CD4-positive, CD25-positive, alpha-beta regulatory T cell (primary cell): ENCODE measurements at regions not wholly inside any gene's neighbourhood (a gene's known extent, or its start where the extent isn't known, plus 50 kb on each side); places are given as distances from the start of the nearest gene placed in this dataset.
A peak's percentile ranks its signal among the peaks of the same experiment; 100 is the strongest.

Source experiments
- ATAC-seq, 2 donors: fragments of 150-1000 bp; cut with Tn5 transposase; one replicate each; pipeline ENCODE4 v1.10.0; 2021; ENCODE audit warnings: low read depth in 2 of 2, moderate number of reproducible peaks in 2 of 2, moderate library complexity in 1 of 2
- DNase-seq, 3 donors: peaks; one replicate each; pipeline versions ENCODE4 v3.0.0 to v3.0.0-alpha.2; 2012 to 2022; ENCODE audit warnings: mixed read lengths in 1 of 3
- H3K27ac ChIP-seq: one replicate; pipeline ENCODE4 v1.7.0; 2013; ENCODE audit warnings: mild to moderate bottlenecking, low read length; ENCODE audit not compliant: insufficient read depth, poor library complexity, severe bottlenecking
- H3K27me3 ChIP-seq: one replicate; pipeline ENCODE4 v1.7.0; 2013; ENCODE audit warnings: low read length; ENCODE audit not compliant: control insufficient read depth, insufficient read depth
- H3K36me3 ChIP-seq: one replicate; pipeline ENCODE4 v1.7.0; 2013; ENCODE audit warnings: mild to moderate bottlenecking, low read length, moderate library complexity; ENCODE audit not compliant: control insufficient read depth, insufficient read depth
- H3K4me1 ChIP-seq: 2 replicates; pipeline ENCODE4 v1.7.0; 2013; ENCODE audit warnings: mild to moderate bottlenecking, low read length; ENCODE audit not compliant: insufficient read depth, control insufficient read depth, poor library complexity, severe bottlenecking
- H3K4me3 ChIP-seq: one replicate; pipeline ENCODE4 v1.7.0; 2013; ENCODE audit warnings: low read depth, mild to moderate bottlenecking, low read length, moderate library complexity
- H3K9me3 ChIP-seq, 2 experiments: 1 replicate in 1 of 2; 2 replicates in 1 of 2; pipeline ENCODE4 v1.7.0; 2013; ENCODE audit warnings: low read length in 2 of 2, mild to moderate bottlenecking in 1 of 2, moderate library complexity in 1 of 2; ENCODE audit not compliant: control insufficient read depth in 2 of 2
- H3K27ac Mint-ChIP-seq, 3 donors: one replicate each; pipeline ENCODE4 v1.8.0; 2020 to 2022; ENCODE audit warnings: mild to moderate bottlenecking in 3 of 3, mixed read lengths in 3 of 3, moderate library complexity in 2 of 3
- H3K27me3 Mint-ChIP-seq: one replicate; pipeline ENCODE4 v1.8.0; 2022; ENCODE audit warnings: mild to moderate bottlenecking, mixed read lengths
- H3K36me3 Mint-ChIP-seq: one replicate; pipeline ENCODE4 v1.8.0; 2020; ENCODE audit warnings: mixed read lengths
- H3K4me1 Mint-ChIP-seq, 4 donors: one replicate each; pipeline ENCODE4 v1.8.0; 2020 to 2022; ENCODE audit warnings: mixed read lengths in 4 of 4, mild to moderate bottlenecking in 1 of 4
- H3K4me3 Mint-ChIP-seq, 4 donors: one replicate each; pipeline ENCODE4 v1.8.0; 2020 to 2022; ENCODE audit warnings: mild to moderate bottlenecking in 4 of 4, mixed read lengths in 4 of 4, moderate library complexity in 3 of 4
- H3K9me3 Mint-ChIP-seq, 7 donors: one replicate each; pipeline ENCODE4 v1.8.0; 2020 to 2022; ENCODE audit warnings: mixed read lengths in 7 of 7, mild to moderate bottlenecking in 3 of 7, moderate library complexity in 2 of 7

DNA sequence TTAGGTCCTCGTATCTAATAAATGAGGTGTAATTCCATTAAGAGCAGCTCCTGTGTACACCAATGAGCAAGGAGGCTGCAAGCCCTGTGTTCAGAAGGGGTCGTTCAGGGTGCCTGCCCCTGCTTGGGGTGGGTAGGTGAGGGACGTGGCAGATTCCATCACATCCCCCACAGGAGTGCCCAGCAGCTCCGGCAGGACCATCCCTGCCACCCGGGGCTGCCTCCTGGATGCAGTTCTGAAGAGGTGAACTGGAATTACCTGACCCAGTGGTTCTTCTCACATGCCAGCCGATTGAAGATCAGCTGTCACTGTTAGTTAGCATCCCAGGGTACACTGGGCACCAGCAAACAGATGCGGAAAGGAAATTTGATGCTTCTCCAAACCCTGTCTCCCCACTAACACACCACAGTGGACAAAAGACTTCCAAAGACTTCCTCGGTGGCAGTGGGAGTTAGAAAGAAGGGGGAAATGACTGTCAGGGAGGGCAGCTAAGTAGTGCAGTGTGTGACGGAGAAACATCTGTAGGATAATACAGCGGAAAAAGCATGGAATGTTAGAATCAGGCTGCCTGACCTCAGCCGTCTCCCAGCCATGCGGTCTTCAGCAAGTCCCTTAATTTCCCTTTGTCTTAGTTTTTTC lies 313.6 kb upstream of the ZMIZ1 start:
- Mint-ChIP-seq H3K9me3 (peaks cover 0 to 3% (median 0%) of the 10 kb centered on the region in 7 donors), H3K4me3 (no peak overlapping the region), H3K27me3 (peaks cover 21% of the 10 kb centered on the region), H3K27ac (no peak overlapping the region), H3K4me1 (peaks cover 0 to 2% (median 0%) of the 10 kb centered on the region in 4 donors), H3K36me3 (no peaks in the 10 kb centered on the region)
- Histone ChIP-seq H3K4me1 (no peaks in the 10 kb centered on the region), H3K27ac (no peak overlapping the region), H3K4me3 (no peak overlapping the region), H3K27me3 (no peaks in the 10 kb centered on the region), H3K9me3 (no peaks in the 10 kb centered on the region), H3K36me3 (no peaks in the 10 kb centered on the region)
- ATAC-seq (no peak), DNase-seq (no peak)

DNA sequence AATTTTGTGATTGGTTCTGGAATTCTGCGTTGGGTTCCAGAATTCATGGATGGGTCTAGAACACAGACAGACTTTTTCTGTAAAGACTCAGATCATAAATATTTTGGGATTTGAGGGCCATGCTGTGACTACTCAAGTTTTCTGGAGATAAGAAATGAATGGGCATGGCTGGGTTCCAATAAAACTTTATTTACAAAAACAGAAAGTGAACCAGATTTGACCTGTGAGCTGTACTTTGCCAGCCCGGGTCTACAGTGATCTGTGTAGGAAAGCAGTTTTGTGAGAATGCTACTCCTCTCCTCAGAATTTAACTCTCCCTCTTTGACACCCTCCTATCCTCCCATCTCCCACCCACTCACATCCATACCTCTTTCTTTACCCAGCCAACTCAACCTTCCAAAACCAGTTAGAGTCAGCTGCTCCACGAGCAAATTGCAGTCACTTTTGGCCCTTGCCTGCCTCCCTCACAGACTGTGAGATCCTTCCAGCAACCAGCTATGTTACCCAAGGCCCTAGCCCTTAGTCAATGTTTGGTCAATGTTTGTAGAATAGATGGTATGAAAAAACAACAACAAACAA lies 312.8 kb upstream of the ZMIZ1 start:
- Mint-ChIP-seq H3K27ac (no peak overlapping the region), H3K4me1 (peaks cover 0 to 2% (median 0%) of the 10 kb centered on the region in 4 donors), H3K36me3 (no peaks in the 10 kb centered on the region), H3K9me3 (peaks cover 0 to 3% (median 0%) of the 10 kb centered on the region in 7 donors), H3K4me3 (no peak overlapping the region), H3K27me3 (peaks cover 23% of the 10 kb centered on the region)
- DNase-seq (no peak), ATAC-seq (no peak)
- Histone ChIP-seq H3K27ac (no peak overlapping the region), H3K4me3 (no peak overlapping the region), H3K9me3 (no peaks in the 10 kb centered on the region), H3K27me3 (no peaks in the 10 kb centered on the region), H3K36me3 (no peaks in the 10 kb centered on the region), H3K4me1 (no peaks in the 10 kb centered on the region)

DNA sequence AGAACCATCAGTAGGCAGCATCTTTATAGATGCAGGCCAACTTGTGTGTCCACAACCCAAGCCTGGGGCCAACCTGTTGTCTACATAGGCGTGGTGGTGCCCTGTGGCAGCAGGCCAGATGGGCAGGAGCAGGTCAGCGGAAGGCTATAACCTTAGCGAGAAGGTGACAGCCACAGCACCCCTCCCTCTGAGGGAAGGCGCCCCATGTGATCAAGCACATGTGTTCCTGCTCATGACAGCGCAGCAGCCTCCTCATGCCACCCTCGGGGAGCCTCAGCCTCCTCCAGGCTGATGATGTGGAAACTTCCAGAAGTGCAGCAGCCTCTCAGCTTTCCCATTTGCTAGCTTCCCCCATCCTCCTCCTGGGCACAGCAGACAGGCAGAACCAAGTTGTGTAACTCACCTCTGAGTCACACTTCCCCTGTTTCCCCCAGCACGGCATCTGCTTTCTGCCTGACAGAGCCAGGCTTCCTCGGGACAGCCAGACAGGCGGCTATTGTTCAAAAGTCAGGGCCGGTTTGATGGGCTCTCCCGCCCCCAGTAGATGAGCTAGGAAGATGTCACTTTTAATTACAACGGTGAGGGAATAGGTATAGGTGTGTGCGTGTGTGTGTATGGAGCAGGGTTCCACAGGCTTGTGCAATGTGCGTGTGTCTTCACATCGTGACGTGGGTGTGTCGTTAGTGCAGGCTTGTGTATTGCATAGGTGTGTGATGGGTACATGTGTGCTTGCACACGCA lies 312.0 kb upstream of the ZMIZ1 start:
- DNase-seq (no peak), ATAC-seq (peak; percentile 20 to 35)
- no peak overlapping the region for H3K27ac Mint-ChIP-seq
- H3K4me1 ChIP-seq, result no peaks in the 10 kb centered on the region
- H3K9me3 ChIP-seq, result no peaks in the 10 kb centered on the region
- H3K4me3 ChIP-seq, result no peak overlapping the region
- no peak overlapping the region for H3K27ac ChIP-seq
- no peaks in the 10 kb centered on the region for H3K36me3 Mint-ChIP-seq
- H3K36me3 ChIP-seq, result no peaks in the 10 kb centered on the region
- H3K4me3 Mint-ChIP-seq, result no peak overlapping the region
- H3K27me3 Mint-ChIP-seq, result peaks cover 19% of the 10 kb centered on the region
- peaks cover 0 to 2% (median 0%) of the 10 kb centered on the region in 4 donors for H3K4me1 Mint-ChIP-seq
- peaks cover 0 to 3% (median 0%) of the 10 kb centered on the region in 7 donors for H3K9me3 Mint-ChIP-seq
- H3K27me3 ChIP-seq, result no peaks in the 10 kb centered on the region

DNA sequence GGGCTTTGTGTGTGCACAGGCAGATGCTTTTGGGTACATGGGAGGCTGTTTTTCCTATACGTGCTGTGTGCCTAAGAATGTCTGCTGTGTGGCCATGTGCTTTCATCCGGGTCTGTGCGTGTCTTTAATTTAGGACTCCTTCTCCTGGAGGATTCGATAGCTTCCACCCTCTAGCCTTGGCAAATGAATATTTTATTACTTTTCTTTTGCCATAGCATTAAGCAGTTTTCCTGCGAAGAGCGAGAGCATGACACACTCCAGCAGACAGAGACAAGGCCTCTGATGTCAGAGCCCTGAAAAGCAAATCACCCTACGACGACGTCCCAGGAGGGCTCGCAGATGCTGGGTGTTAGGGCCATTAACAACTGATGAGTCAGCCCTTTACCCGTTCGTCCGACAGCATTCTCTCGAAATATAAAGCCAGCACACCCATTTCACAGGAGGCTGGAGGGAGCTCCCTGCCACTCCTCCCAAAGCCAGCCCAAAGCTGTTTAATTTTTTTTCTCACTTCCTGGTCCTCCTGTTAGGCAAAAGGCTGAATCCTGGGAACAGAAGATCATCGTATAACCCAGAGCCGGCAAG lies 311.3 kb upstream of the ZMIZ1 start:
- Histone ChIP-seq H3K27ac (no peak overlapping the region), H3K27me3 (no peaks in the 10 kb centered on the region), H3K4me1 (no peaks in the 10 kb centered on the region), H3K9me3 (no peaks in the 10 kb centered on the region), H3K36me3 (no peaks in the 10 kb centered on the region), H3K4me3 (no peak overlapping the region)
- Mint-ChIP-seq H3K9me3 (peaks cover 0 to 3% (median 0%) of the 10 kb centered on the region in 7 donors), H3K36me3 (no peaks in the 10 kb centered on the region), H3K4me3 (no peak overlapping the region), H3K4me1 (peaks cover 0 to 2% (median 0%) of the 10 kb centered on the region in 4 donors), H3K27me3 (peaks cover 15% of the 10 kb centered on the region), H3K27ac (no peak overlapping the region)
- no peak for DNase-seq
- ATAC-seq, result no peak

DNA sequence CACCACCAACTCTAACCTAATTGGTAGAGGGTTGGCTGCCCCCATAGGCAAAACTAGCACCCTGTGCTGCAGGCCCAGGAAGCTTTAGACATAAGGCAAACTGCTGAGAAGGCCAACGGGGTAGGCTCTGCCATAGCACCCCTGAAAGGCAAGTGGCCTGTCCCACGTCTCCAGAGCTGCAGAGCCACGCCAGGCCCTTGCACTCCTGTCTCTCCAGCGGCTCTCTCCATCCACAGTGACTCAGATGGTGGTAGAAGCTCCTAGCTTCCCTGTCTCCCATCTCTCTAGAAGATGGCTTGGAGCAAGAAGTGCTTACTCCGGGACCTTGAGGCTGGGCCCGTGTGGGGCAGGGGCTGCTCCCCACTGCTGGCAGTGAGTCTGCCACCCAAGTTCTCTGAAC lies 310.6 kb upstream of the ZMIZ1 start:
- Histone ChIP-seq H3K27me3 (no peaks in the 10 kb centered on the region), H3K27ac (no peak overlapping the region), H3K4me3 (no peak overlapping the region), H3K36me3 (no peaks in the 10 kb centered on the region), H3K4me1 (no peaks in the 10 kb centered on the region), H3K9me3 (no peaks in the 10 kb centered on the region)
- Mint-ChIP-seq H3K36me3 (no peaks in the 10 kb centered on the region), H3K4me3 (no peak overlapping the region), H3K9me3 (peaks cover 0 to 3% (median 0%) of the 10 kb centered on the region in 7 donors), H3K27ac (peak overlapping the region in 1 of 3 donors; percentile 67), H3K27me3 (peaks cover 15% of the 10 kb centered on the region), H3K4me1 (peaks cover 0 to 2% (median 0%) of the 10 kb centered on the region in 4 donors)
- ATAC-seq (no peak), DNase-seq (no peak)

DNA sequence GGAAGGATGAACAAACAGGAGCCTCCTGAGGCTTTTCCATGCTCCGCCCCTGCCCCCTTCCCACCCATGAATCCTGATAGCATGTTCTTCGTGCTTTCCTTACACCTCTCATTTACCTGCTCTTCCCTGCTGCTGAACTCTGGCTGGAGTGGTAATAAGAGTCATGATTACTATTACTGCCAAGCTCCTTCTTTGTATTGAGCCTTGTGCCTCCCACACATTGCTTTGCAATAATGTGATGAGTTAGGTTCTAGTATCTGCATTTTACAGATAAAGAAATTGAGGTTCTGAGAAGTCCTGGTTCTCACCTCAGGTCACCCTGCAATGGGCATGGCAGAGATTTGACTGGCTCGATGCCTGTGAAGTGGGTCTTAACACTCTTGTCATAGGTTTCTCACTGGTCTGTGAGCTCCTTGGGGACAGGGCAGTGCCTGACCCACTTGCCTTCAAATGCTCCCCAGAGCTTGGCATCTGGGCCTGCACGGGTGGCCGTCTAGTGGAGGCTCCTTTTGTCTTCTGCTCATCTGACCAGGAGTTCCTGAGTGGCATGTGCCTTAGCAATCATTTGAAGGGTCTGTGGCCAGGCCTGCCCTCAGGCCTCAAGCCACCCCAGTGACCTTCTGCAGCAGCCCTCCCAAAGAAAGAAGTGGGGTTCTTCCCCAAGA lies 309.2 kb upstream of the ZMIZ1 start:
- no peaks in the 10 kb centered on the region for H3K9me3 ChIP-seq
- H3K27ac ChIP-seq, result no peak overlapping the region
- peaks cover 15% of the 10 kb centered on the region for H3K27me3 Mint-ChIP-seq
- ATAC-seq, result no peak
- H3K4me3 Mint-ChIP-seq, result no peak overlapping the region
- H3K4me1 ChIP-seq, result no peaks in the 10 kb centered on the region
- peaks cover 0 to 2% (median 0%) of the 10 kb centered on the region in 4 donors for H3K4me1 Mint-ChIP-seq
- no peak for DNase-seq
- H3K36me3 Mint-ChIP-seq, result no peaks in the 10 kb centered on the region
- H3K4me3 ChIP-seq, result no peak overlapping the region
- H3K36me3 ChIP-seq, result no peaks in the 10 kb centered on the region
- peaks cover 0 to 3% (median 0%) of the 10 kb centered on the region in 7 donors for H3K9me3 Mint-ChIP-seq
- H3K27me3 ChIP-seq, result no peaks in the 10 kb centered on the region
- H3K27ac Mint-ChIP-seq, result no peak overlapping the region

DNA sequence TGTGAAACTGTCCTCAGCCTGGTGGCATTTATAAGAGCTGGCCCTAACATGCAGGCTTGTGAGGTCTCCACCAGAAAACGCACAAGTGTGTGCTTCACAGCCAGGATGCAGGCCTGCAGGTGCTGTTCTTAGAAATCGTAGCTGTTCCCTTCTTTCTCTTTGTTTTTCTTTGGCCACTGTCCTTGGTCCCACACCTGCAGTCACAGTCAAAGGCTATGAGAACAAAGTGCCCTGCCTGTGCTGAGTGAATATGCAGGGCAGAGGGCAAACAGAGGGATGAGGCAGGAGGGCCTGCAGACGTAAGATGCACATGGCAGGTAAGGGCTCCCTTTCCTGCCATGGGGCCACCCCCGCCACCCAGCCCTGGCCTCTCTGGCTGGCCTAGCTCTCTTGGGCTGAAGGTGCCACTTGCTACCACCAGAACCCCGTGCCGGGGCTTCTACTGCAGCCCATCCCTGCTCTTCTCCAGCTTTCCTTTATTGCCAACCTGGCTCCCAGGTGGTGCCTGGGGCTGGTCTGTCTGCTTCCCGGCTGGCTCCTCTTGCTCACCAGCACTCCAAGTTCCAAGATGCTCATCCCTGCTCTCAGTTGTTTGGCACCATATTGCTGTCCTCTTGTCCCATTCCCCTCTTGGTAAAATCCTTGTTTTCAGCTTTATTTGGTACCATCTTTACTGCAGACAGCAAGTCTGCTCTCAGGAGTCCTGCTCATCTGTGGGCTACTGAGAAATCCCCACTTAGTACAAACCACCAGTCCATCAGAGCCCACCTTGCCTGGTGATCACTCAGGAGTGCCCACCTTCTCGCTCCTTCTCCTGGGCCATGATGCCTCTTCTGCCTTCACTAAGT lies 308.1 kb upstream of the ZMIZ1 start:
- Mint-ChIP-seq H3K27me3 (peaks cover 21% of the 10 kb centered on the region), H3K4me3 (no peak overlapping the region), H3K27ac (no peak overlapping the region), H3K36me3 (no peaks in the 10 kb centered on the region), H3K9me3 (peaks cover 0 to 3% (median 0%) of the 10 kb centered on the region in 7 donors), H3K4me1 (peaks cover 0 to 2% (median 0%) of the 10 kb centered on the region in 4 donors)
- Histone ChIP-seq H3K27me3 (no peaks in the 10 kb centered on the region), H3K4me3 (no peak overlapping the region), H3K9me3 (no peaks in the 10 kb centered on the region), H3K27ac (no peak overlapping the region), H3K4me1 (no peaks in the 10 kb centered on the region), H3K36me3 (no peaks in the 10 kb centered on the region)
- DNase-seq, result no peak
- no peak for ATAC-seq
